GM23338 (cell line): ENCODE measurements at regions not wholly inside any gene's neighbourhood (a gene's known extent, or its start where the extent isn't known, plus 50 kb on each side); places are given as distances from the start of the nearest gene placed in this dataset.
A peak's percentile ranks its signal among the peaks of the same experiment; 100 is the strongest.

Source experiments
- ATAC-seq: fragments of 200-7000 bp; cut with Tn5 transposase; 3 replicates; pipeline ENCODE4 v1.9.1; 2020
- DNase-seq: peaks from one replicate; pipeline ENCODE4 v3.0.0-alpha.2; 2015; ENCODE audit warnings: low spot score
- H2AFZ ChIP-seq: fragments of 200-600 bp; sonication (generic); 2 replicates; pipeline ENCODE4 v1.8.0; 2016; ENCODE audit warnings: antibody characterized with exemption, mild to moderate bottlenecking, moderate library complexity
- H3F3A ChIP-seq: fragments of 200-600 bp; sonication (generic); replicated peaks from 2 replicates; pipeline ENCODE4 v1.8.0; 2017; ENCODE audit warnings: antibody characterized with exemption, mixed run types, low read depth
- H3K27ac ChIP-seq: fragments of 200-600 bp; sonication (generic); 2 replicates; pipeline ENCODE4 v1.6.1; 2016; ENCODE audit warnings: low read depth
- H3K27me3 ChIP-seq: fragments of 200-600 bp; sonication (generic); 2 replicates; pipeline ENCODE4 v1.8.0; 2016; ENCODE audit warnings: mild to moderate bottlenecking, mixed run types, moderate library complexity; ENCODE audit not compliant: insufficient read depth
- H3K36me3 ChIP-seq: fragments of 200-600 bp; sonication (generic); 2 replicates; pipeline ENCODE4 v1.8.0; 2016; ENCODE audit warnings: mild to moderate bottlenecking; ENCODE audit not compliant: insufficient read depth
- H3K4me1 ChIP-seq: fragments of 200-600 bp; sonication (generic); 2 replicates; pipeline ENCODE4 v1.8.0; 2016; ENCODE audit warnings: mild to moderate bottlenecking, moderate library complexity; ENCODE audit not compliant: insufficient read depth
- H3K4me2 ChIP-seq: fragments of 200-600 bp; sonication (generic); 2 replicates; pipeline ENCODE4 v1.7.1; 2017; ENCODE audit warnings: mixed run types
- H3K4me3 ChIP-seq: fragments of 200-600 bp; sonication (generic); 2 replicates; pipeline ENCODE4 v1.6.1; 2016; ENCODE audit warnings: mixed run types
- H3K79me2 ChIP-seq: fragments of 200-600 bp; sonication (generic); replicated peaks from 2 replicates; pipeline ENCODE4 v1.8.0; 2017; ENCODE audit warnings: mild to moderate bottlenecking; ENCODE audit not compliant: insufficient read depth
- H3K9me2 ChIP-seq: fragments of 200-600 bp; sonication (generic); 2 replicates; pipeline ENCODE4 v1.8.0; 2017; ENCODE audit not compliant: insufficient read depth
- H4K20me1 ChIP-seq: fragments of 200-600 bp; sonication (generic); replicated peaks from 2 replicates; pipeline ENCODE4 v1.8.0; 2017; ENCODE audit warnings: mild to moderate bottlenecking; ENCODE audit not compliant: insufficient read depth
- H3K27ac Mint-ChIP-seq: 2 replicates; pipeline ENCODE4 v1.8.0; 2020; ENCODE audit warnings: inconsistent platforms, mild to moderate bottlenecking, moderate library complexity, mixed read lengths
- H3K27me3 Mint-ChIP-seq: 3 replicates; pipeline ENCODE4 v1.8.0; 2022; ENCODE audit warnings: low read depth, mild to moderate bottlenecking, moderate library complexity, mixed read lengths, inconsistent platforms; ENCODE audit not compliant: insufficient read depth, poor library complexity
- H3K36me3 Mint-ChIP-seq: 3 replicates; pipeline ENCODE4 v1.8.0; 2021; ENCODE audit warnings: low read depth, mild to moderate bottlenecking, inconsistent platforms, moderate library complexity, mixed read lengths
- H3K4me1 Mint-ChIP-seq: 3 replicates; pipeline ENCODE4 v1.8.0; 2020; ENCODE audit warnings: mild to moderate bottlenecking, inconsistent platforms, mixed read lengths
- H3K4me3 Mint-ChIP-seq: 3 replicates; pipeline ENCODE4 v1.8.0; 2021; ENCODE audit warnings: moderate library complexity, mild to moderate bottlenecking, inconsistent platforms, mixed read lengths
- H3K9me3 Mint-ChIP-seq: 3 replicates; pipeline ENCODE4 v1.8.0; 2020; ENCODE audit warnings: moderate library complexity, mild to moderate bottlenecking, inconsistent platforms, mixed read lengths
- CTCF ChIP-seq, 2 experiments: fragments of 200-600 bp in 1 of 2; sonication (generic) in 1 of 2; conservative IDR thresholded peaks; 2 replicates each; pipeline versions ENCODE4 v1.5.1 to v1.6.1; 2016 to 2017; ENCODE audit warnings: antibody characterized with exemption in 2 of 2, low read depth in 2 of 2, mild to moderate bottlenecking in 2 of 2, moderate library complexity in 1 of 2
- EZH2phosphoT487 ChIP-seq: fragments of 200-600 bp; sonication (generic); IDR thresholded peaks from one replicate; pipeline ENCODE4 v1.8.1; 2018; ENCODE audit warnings: antibody characterized with exemption; ENCODE audit not compliant: unreplicated experiment
- NANOG ChIP-seq: IDR thresholded peaks from 2 replicates; pipeline ENCODE4 v1.6.1; 2016; ENCODE audit warnings: antibody characterized with exemption, borderline replicate concordance
- POLR2AphosphoS5 ChIP-seq: IDR thresholded peaks from 2 replicates; pipeline ENCODE4 v1.6.1; 2016; ENCODE audit warnings: antibody characterized with exemption, low read depth
- ZNF462 ChIP-seq: fragments of 250-450 bp; sonication (Bioruptor Pico); IDR thresholded peaks from 2 replicates; pipeline ENCODE4 v1.5.0; 2020; ENCODE audit warnings: mild to moderate bottlenecking, moderate library complexity

GRCh38 chr1:58095183-58095582 lies 451.3 kb downstream of the OMA1 start:
- ATAC-seq, result peak; percentile 52; the same call in 2 of the 3 replicates
- no peaks in the 10 kb centered on the region for H3K9me3 Mint-ChIP-seq

GRCh38 chr1:58094221-58094620 lies 452.3 kb downstream of the OMA1 start:
- no peak overlapping the region for H3K27ac Mint-ChIP-seq
- Histone ChIP-seq H3K27ac (no peak overlapping the region), H3F3A (0 out of 2 replicates have a peak, but pooled peaks cover 3% of the 10 kb centered on the region), H3K4me1 (peaks cover 33% of the 10 kb centered on the region), H3K36me3 (no peaks in the 10 kb centered on the region), H4K20me1 (no peaks in the 10 kb centered on the region), H3K9me2 (peaks cover 16% of the 10 kb centered on the region), H3K4me3 (no peak overlapping the region), H3K4me2 (no peak overlapping the region), H3K79me2 (no peaks in the 10 kb centered on the region), H3K27me3 (no peaks in the 10 kb centered on the region), H2AFZ (no peak overlapping the region)
- H3K36me3 Mint-ChIP-seq, result no peaks in the 10 kb centered on the region
- H3K4me3 Mint-ChIP-seq, result no peak overlapping the region
- peaks cover 44% of the 10 kb centered on the region for H3K4me1 Mint-ChIP-seq
- ATAC-seq (no peak), DNase-seq (no peak)
- H3K27me3 Mint-ChIP-seq, result peaks cover 2% of the 10 kb centered on the region
- H3K9me3 Mint-ChIP-seq, result no peaks in the 10 kb centered on the region
- TF ChIP-seq ZNF462 (CRISPR knock-in tag) (no peak), POLR2AphosphoS5 (no peak), NANOG (no peak), CTCF (conservative IDR thresholded peaks at IDR 0.05; ENCODE audit: low read depth in 2 of 2) (no peak)

More at GRCh38 chr1:58095183-58095582, 451.3 kb downstream of the OMA1 start:
- H2AFZ ChIP-seq, result no peak overlapping the region
- H3K4me1 Mint-ChIP-seq, result peaks cover 36% of the 10 kb centered on the region
- no peaks in the 10 kb centered on the region for H3K36me3 Mint-ChIP-seq
- H3K9me2 ChIP-seq, result peaks cover 19% of the 10 kb centered on the region
- H3K4me2 ChIP-seq, result no peak overlapping the region
- H3K27me3 Mint-ChIP-seq, result peaks cover 4% of the 10 kb centered on the region
- peak; percentile 45 for DNase-seq
- peaks cover 24% of the 10 kb centered on the region for H3K4me1 ChIP-seq
- H3F3A ChIP-seq, result 0 out of 2 replicates have a peak, but pooled peaks cover 3% of the 10 kb centered on the region
- H4K20me1 ChIP-seq, result no peaks in the 10 kb centered on the region
- H3K27ac ChIP-seq, result no peak overlapping the region
- H3K27ac Mint-ChIP-seq, result no peak overlapping the region
- H3K36me3 ChIP-seq, result no peaks in the 10 kb centered on the region
- no peaks in the 10 kb centered on the region for H3K27me3 ChIP-seq
- no peaks in the 10 kb centered on the region for H3K79me2 ChIP-seq
- TF ChIP-seq EZH2phosphoT487 (no peak), CTCF (conservative IDR thresholded peaks at IDR 0.05; ENCODE audit: low read depth in 2 of 2) (peak; percentile 44 to 54)
- no peak overlapping the region for H3K4me3 ChIP-seq
- no peak overlapping the region for H3K4me3 Mint-ChIP-seq
